GM12878 (cell line): ENCODE measurements at regions not wholly inside any gene's neighbourhood (a gene's known extent, or its start where the extent isn't known, plus 50 kb on each side); places are given as distances from the start of the nearest gene placed in this dataset.

ENCODE experiments used
- CREB1 ChIP-seq: IDR thresholded peaks from 2 replicates; pipeline ENCODE4 v1.6.1; 2012; ENCODE audit warnings: low read depth, mild to moderate bottlenecking, inconsistent platforms
- MTA2 ChIP-seq: fragments of 450-650 bp; IDR thresholded peaks from 2 replicates; pipeline ENCODE4 v1.6.1; 2016; ENCODE audit warnings: low read depth, mild to moderate bottlenecking, moderate library complexity
- POLR2A ChIP-seq: IDR thresholded peaks from 2 replicates; pipeline ENCODE4 v1.6.1; 2011; ENCODE audit warnings: low read depth, mild to moderate bottlenecking, low read length
- SMC3 ChIP-seq: IDR thresholded peaks from 2 replicates; pipeline ENCODE4 v1.6.1; 2011; ENCODE audit warnings: low read length, improper control_type of control experiment, borderline replicate concordance
- SREBF2 ChIP-seq: IDR thresholded peaks from 2 replicates; pipeline ENCODE4 v1.6.1; 2012; ENCODE audit warnings: mild to moderate bottlenecking, low read length
- TF ChIP-seq, protein P1 (sequence below): fragments of 450-650 bp; IDR thresholded peaks from 2 replicates; pipeline ENCODE4 v1.6.1; 2014; ENCODE audit warnings: mild to moderate bottlenecking
- TF ChIP-seq, protein P2 (sequence below), 3 experiments: IDR thresholded peaks in 2 of 3; conservative IDR thresholded peaks in 1 of 3; 2 replicates each; pipeline ENCODE4 v1.5.1; 2011; ENCODE audit warnings: low read depth in 3 of 3, low read length in 3 of 3, mild to moderate bottlenecking in 3 of 3, control low read depth in 2 of 3, moderate library complexity in 2 of 3, inconsistent platforms in 1 of 3, mixed read lengths in 1 of 3; ENCODE audit not compliant: control insufficient read depth in 2 of 3, insufficient read depth in 1 of 3; ENCODE audit errors: extremely low read depth in 1 of 3

DNA sequence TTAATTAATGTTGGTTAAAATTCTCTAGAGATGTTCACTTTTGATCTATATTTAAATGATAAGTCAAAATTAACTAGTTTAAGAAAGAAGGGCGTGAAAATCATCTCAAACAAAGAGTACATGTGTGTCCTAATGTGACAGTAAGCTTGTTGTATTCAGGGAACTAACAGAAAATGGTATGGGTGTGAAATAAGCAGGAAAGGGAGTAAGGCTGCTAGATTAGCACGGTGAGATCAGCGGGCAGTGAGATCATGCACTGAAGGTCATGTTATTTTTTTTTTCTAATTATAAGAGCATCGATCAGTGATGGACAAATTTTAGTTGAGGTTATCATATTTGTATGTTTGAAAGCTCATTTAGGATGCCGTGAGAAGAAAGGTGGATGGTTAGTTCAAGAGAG, 430.8 kb downstream of the DIPK2A start:
- TF ChIP-seq, protein P1, sequence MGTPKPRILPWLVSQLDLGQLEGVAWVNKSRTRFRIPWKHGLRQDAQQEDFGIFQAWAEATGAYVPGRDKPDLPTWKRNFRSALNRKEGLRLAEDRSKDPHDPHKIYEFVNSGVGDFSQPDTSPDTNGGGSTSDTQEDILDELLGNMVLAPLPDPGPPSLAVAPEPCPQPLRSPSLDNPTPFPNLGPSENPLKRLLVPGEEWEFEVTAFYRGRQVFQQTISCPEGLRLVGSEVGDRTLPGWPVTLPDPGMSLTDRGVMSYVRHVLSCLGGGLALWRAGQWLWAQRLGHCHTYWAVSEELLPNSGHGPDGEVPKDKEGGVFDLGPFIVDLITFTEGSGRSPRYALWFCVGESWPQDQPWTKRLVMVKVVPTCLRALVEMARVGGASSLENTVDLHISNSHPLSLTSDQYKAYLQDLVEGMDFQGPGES = no peak
- no peak for TF ChIP-seq POLR2A
- TF ChIP-seq, protein P2, sequence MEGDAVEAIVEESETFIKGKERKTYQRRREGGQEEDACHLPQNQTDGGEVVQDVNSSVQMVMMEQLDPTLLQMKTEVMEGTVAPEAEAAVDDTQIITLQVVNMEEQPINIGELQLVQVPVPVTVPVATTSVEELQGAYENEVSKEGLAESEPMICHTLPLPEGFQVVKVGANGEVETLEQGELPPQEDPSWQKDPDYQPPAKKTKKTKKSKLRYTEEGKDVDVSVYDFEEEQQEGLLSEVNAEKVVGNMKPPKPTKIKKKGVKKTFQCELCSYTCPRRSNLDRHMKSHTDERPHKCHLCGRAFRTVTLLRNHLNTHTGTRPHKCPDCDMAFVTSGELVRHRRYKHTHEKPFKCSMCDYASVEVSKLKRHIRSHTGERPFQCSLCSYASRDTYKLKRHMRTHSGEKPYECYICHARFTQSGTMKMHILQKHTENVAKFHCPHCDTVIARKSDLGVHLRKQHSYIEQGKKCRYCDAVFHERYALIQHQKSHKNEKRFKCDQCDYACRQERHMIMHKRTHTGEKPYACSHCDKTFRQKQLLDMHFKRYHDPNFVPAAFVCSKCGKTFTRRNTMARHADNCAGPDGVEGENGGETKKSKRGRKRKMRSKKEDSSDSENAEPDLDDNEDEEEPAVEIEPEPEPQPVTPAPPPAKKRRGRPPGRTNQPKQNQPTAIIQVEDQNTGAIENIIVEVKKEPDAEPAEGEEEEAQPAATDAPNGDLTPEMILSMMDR (IDR thresholded peaks at IDR 0.05 in 2 of 3, conservative IDR thresholded peaks at IDR 0.05 in 1 of 3; ENCODE audit: control insufficient read depth in 2 of 3, extremely low read depth in 1 of 3, insufficient read depth in 1 of 3, low read depth in 3 of 3, low read length in 3 of 3) = no peak
- TF ChIP-seq CREB1 = no peak
- no peak for TF ChIP-seq MTA2
- no peak for TF ChIP-seq SMC3
- no peak for TF ChIP-seq SREBF2
